PC-3 (cell line): ENCODE measurements at regions not wholly inside any gene's neighbourhood (a gene's known extent, or its start where the extent isn't known, plus 50 kb on each side); places are given as distances from the start of the nearest gene placed in this dataset.

ENCODE experiments used
- ATAC-seq: fragments of 200-7000 bp; cut with Tn5 transposase; 2 replicates; pipeline ENCODE4 v1.9.1; 2020; ENCODE audit warnings: mild to moderate bottlenecking, moderate library complexity
- BruUV-seq: library from RNA; stranded (reverse); fragments of 400-500 nt; replicated peaks from 2 replicates; lab custom pipeline; 2021; lab: Mats Ljungman, UMichigan
- CTCF ChIA-PET: fragments of 300-600 bp; sonication (Branson Sonifier 250); formaldehyde crosslinking; loops from one replicate; lab custom pipeline; 2022; ENCODE audit warnings: antibody characterized with exemption; lab: Charles Lee
- POLR2A ChIA-PET: fragments of 300-600 bp; sonication (Branson Sonifier 250); formaldehyde crosslinking; loops from one replicate; lab custom pipeline; 2022; ENCODE audit warnings: antibody characterized with exemption; ENCODE audit not compliant: unreplicated experiment; lab: Charles Lee
- DNase-seq: peaks from one replicate; pipeline ENCODE4 v3.0.0-alpha.2; 2015
- H2AFZ ChIP-seq: fragments of 300-600 bp; sonication (generic); 2 replicates; pipeline ENCODE4 v1.6.0; 2016; ENCODE audit warnings: antibody characterized with exemption, low read length
- H3F3A ChIP-seq: fragments of 300-600 bp; sonication (generic); one replicate; pipeline ENCODE4 v1.6.0; 2017; ENCODE audit warnings: antibody characterized with exemption, low read length, control low read depth, mild to moderate bottlenecking; ENCODE audit not compliant: unreplicated experiment
- H3K27ac ChIP-seq: fragments of 300-600 bp; sonication (generic); 2 replicates; pipeline ENCODE4 v1.5.1; 2016; ENCODE audit warnings: mild to moderate bottlenecking, low read length
- H3K27me3 ChIP-seq: fragments of 300-600 bp; sonication (generic); 2 replicates; pipeline ENCODE4 v1.6.1; 2016; ENCODE audit warnings: low read length, mixed read lengths
- H3K36me3 ChIP-seq: fragments of 300-600 bp; sonication (generic); 2 replicates; pipeline ENCODE4 v1.6.1; 2016; ENCODE audit warnings: low read depth, mixed run types, low read length, mixed read lengths
- H3K4me1 ChIP-seq: fragments of 300-600 bp; sonication (generic); 2 replicates; pipeline ENCODE4 v1.5.1; 2016; ENCODE audit warnings: low read length; ENCODE audit not compliant: insufficient read depth
- H3K4me2 ChIP-seq: fragments of 300-600 bp; sonication (generic); 2 replicates; pipeline ENCODE4 v1.6.0; 2016; ENCODE audit warnings: low read length
- H3K4me3 ChIP-seq: fragments of 300-600 bp; sonication (generic); 2 replicates; pipeline ENCODE4 v1.5.1; 2016; ENCODE audit warnings: mild to moderate bottlenecking, low read length, mixed read lengths
- H3K79me2 ChIP-seq: fragments of 300-600 bp; sonication (generic); 2 replicates; pipeline ENCODE4 v1.6.1; 2017; ENCODE audit warnings: low read length, mixed read lengths
- H3K9ac ChIP-seq: fragments of 300-600 bp; sonication (generic); 2 replicates; pipeline ENCODE4 v1.6.0; 2016; ENCODE audit warnings: mild to moderate bottlenecking, low read length
- H3K9me2 ChIP-seq: fragments of 300-600 bp; sonication (generic); replicated peaks from 2 replicates; pipeline ENCODE4 v1.6.1; 2016; ENCODE audit warnings: mixed run types, low read length, mixed read lengths
- H3K9me3 ChIP-seq: fragments of 300-600 bp; sonication (generic); 2 replicates; pipeline ENCODE4 v1.6.1; 2016; ENCODE audit warnings: low read length, mixed read lengths
- H4K20me1 ChIP-seq: fragments of 300-600 bp; sonication (generic); 2 replicates; pipeline ENCODE4 v1.6.1; 2016; ENCODE audit warnings: low read length, mixed read lengths
- EZH2 ChIP-seq: fragments of 300-600 bp; sonication (generic); IDR thresholded peaks from one replicate; pipeline ENCODE4 v1.6.1; 2017; ENCODE audit warnings: antibody characterized with exemption, mild to moderate bottlenecking, low read length; ENCODE audit not compliant: unreplicated experiment
- EZH2phosphoT487 ChIP-seq: fragments of 300-600 bp; sonication (generic); IDR thresholded peaks from 2 replicates; pipeline ENCODE4 v1.6.1; 2018; ENCODE audit warnings: mild to moderate bottlenecking, antibody characterized with exemption, low read length, borderline replicate concordance
- intact Hi-C: fragments of 100-400 bp; cut with micrococcal nuclease; formaldehyde crosslinking; loops from 2 replicates; pipeline ENCODE4 v1.9.0; 2023
- TF ChIP-seq, protein P1 (sequence below): fragments of 300-600 bp; sonication (generic); conservative IDR thresholded peaks from 2 replicates; pipeline ENCODE4 v1.5.1; 2017; ENCODE audit warnings: antibody characterized with exemption, low read depth, mild to moderate bottlenecking, low read length

DNA sequence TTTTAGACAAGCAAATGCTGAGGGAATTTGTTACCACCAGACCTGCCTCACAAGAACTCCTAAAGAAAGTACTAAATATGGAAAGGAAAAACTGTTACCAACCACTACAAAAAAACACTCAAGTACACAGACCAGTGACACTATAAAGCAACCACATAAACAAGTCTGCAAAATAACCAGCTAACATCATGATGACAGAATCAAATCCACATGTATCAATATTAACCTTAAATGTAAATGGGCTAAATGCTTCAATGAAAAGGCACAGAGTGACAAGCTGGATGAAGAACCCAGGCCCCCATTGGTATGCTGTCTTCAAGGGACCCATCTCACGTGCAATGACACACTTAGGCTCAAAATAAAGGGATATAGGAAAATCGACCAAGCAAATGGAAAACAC lies 529.9 kb upstream of the CAMK1G start:
- Histone ChIP-seq H3K27me3 (no peaks in the 10 kb centered on the region), H3K4me1 (no peaks in the 10 kb centered on the region), H3K79me2 (no peaks in the 10 kb centered on the region), H3K36me3 (no peaks in the 10 kb centered on the region), H2AFZ (no peak overlapping the region), H3K4me2 (no peak overlapping the region), H3K4me3 (no peak overlapping the region), H3K27ac (no peak overlapping the region), H4K20me1 (no peaks in the 10 kb centered on the region), H3K9me3 (no peaks in the 10 kb centered on the region), H3K9me2 (no peaks in the 10 kb centered on the region), H3K9ac (no peak overlapping the region), H3F3A (no peaks in the 10 kb centered on the region)
- ATAC-seq (no peak), DNase-seq (no peak)
- no peak for TF ChIP-seq EZH2phosphoT487
- ChIA-PET POLR2A (no interaction called here), CTCF (no interaction called here)
- BruUV-seq = no TSS peak
- intact Hi-C loops = no loop called here

DNA sequence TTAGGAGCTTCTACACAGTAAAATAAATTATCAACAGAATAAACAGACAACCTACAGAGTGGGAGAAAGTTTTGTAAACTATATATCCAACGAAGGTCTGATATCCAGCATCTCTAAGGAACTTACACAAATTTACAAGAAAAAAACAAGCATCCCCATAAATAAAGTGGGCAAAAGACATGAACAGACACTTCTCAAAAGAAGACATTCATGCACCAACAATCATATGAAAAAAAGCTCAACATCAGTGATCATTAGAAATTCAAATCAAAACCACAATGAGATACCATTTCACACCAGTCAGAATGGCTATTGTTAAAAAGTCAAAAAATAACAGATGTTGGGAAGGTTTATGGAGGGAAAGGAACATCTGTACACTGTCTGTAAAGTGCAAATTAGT lies 526.4 kb upstream of the CAMK1G start:
- Histone ChIP-seq H2AFZ (no peak overlapping the region), H3K9me3 (no peaks in the 10 kb centered on the region), H3K4me1 (no peaks in the 10 kb centered on the region), H3K79me2 (no peaks in the 10 kb centered on the region), H4K20me1 (no peaks in the 10 kb centered on the region), H3K4me3 (no peak overlapping the region), H3K4me2 (no peak overlapping the region), H3K36me3 (no peaks in the 10 kb centered on the region), H3K27me3 (no peaks in the 10 kb centered on the region), H3K27ac (no peak overlapping the region), H3K9me2 (0 out of 2 replicates have a peak, but pooled peaks cover 3% of the 10 kb centered on the region), H3F3A (no peaks in the 10 kb centered on the region), H3K9ac (no peak overlapping the region)
- TF ChIP-seq EZH2 (no peak), EZH2phosphoT487 (no peak)
- TF ChIP-seq, protein P1, sequence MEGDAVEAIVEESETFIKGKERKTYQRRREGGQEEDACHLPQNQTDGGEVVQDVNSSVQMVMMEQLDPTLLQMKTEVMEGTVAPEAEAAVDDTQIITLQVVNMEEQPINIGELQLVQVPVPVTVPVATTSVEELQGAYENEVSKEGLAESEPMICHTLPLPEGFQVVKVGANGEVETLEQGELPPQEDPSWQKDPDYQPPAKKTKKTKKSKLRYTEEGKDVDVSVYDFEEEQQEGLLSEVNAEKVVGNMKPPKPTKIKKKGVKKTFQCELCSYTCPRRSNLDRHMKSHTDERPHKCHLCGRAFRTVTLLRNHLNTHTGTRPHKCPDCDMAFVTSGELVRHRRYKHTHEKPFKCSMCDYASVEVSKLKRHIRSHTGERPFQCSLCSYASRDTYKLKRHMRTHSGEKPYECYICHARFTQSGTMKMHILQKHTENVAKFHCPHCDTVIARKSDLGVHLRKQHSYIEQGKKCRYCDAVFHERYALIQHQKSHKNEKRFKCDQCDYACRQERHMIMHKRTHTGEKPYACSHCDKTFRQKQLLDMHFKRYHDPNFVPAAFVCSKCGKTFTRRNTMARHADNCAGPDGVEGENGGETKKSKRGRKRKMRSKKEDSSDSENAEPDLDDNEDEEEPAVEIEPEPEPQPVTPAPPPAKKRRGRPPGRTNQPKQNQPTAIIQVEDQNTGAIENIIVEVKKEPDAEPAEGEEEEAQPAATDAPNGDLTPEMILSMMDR = no peak
- BruUV-seq = no TSS peak
- no peak for DNase-seq
- intact Hi-C loops = no loop called here
- ChIA-PET POLR2A (no interaction called here), CTCF (no interaction called here)
- no peak for ATAC-seq

- BruUV-seq = no TSS peak
- POLR2A ChIA-PET = no interaction called here
Measured at GRCh38 chr1:209057901-209058300, 525.6 kb upstream of the CAMK1G start.

More at GRCh38 chr1:209057901-209058300, 525.6 kb upstream of the CAMK1G start:
- TF ChIP-seq, protein P1 = no peak
- TF ChIP-seq EZH2phosphoT487 (no peak), EZH2 (no peak)
- DNase-seq (no peak), ATAC-seq (no peak)
- Histone ChIP-seq H3K4me2 (no peak overlapping the region), H3K9me2 (0 out of 2 replicates have a peak, but pooled peaks cover 3% of the 10 kb centered on the region), H4K20me1 (no peaks in the 10 kb centered on the region), H3K27me3 (no peaks in the 10 kb centered on the region), H3K4me1 (no peaks in the 10 kb centered on the region), H3K9me3 (no peaks in the 10 kb centered on the region), H3K27ac (no peak overlapping the region), H2AFZ (no peak overlapping the region), H3K9ac (no peak overlapping the region), H3K79me2 (no peaks in the 10 kb centered on the region), H3F3A (no peaks in the 10 kb centered on the region), H3K4me3 (no peak overlapping the region), H3K36me3 (no peaks in the 10 kb centered on the region)
- CTCF ChIA-PET = no interaction called here
- intact Hi-C loops = no loop called here
